ENCODE measurements at regions not wholly inside any gene's neighbourhood (a gene's known extent, or its start where the extent isn't known, plus 50 kb on each side); places are given as distances from the start of the nearest gene placed in this dataset.

GRCh38 chr3:67200618-67201017 is 202.5 kb downstream of the KBTBD8 start:
- Histone ChIP-seq H3K4me1 (no peaks in the 10 kb centered on the region), H3K36me3 (no peaks in the 10 kb centered on the region), H3K9me3 (no peaks in the 10 kb centered on the region), H3K4me3 (no peak overlapping the region), H3K27me3 (no peaks in the 10 kb centered on the region), H3K27ac (no peak overlapping the region)
- no peak for TF ChIP-seq POLR2A (IDR thresholded peaks at IDR 0.05)
- no peak for TF ChIP-seq CTCF (IDR thresholded peaks at IDR 0.05)
- DNase-seq = no peak
- intact Hi-C loops (cut with DNase I) = no loop called here

DNA sequence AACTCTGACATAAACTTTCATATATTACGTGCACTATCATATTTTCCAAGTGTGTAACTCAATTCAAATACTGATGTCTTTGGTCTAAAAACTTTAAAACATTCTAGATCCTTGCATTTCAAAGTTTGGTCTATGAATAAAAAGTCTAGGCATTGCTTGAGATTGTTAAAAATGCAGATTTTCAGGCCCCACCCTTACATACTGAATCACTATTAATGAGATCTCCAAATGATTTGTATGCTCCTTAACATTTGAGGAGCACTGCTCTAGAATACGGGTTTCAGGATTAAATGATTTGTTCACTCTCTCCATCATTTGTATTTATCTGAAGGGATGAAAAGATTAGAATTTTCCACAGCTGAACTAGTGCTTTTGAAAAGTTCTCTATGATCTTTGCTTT is 202.9 kb downstream of the KBTBD8 start:
- 64 to 74% methylated on average over 2 of the region's 2 CpGs for WGBS, 2 donors
- Histone ChIP-seq H3K27me3 (no peaks in the 10 kb centered on the region), H3K36me3 (no peaks in the 10 kb centered on the region), H3K4me3 (no peak overlapping the region), H3K27ac (no peak overlapping the region), H3K9me3 (no peaks in the 10 kb centered on the region), H3K4me1 (no peaks in the 10 kb centered on the region)
- DNase-seq = no peak
- TF ChIP-seq POLR2A (IDR thresholded peaks at IDR 0.05) = no peak
- intact Hi-C loops (cut with DNase I) = no loop called here

GRCh38 chr3:67202053-67202452 is 203.9 kb downstream of the KBTBD8 start:
- H3K27ac ChIP-seq = no peak overlapping the region
- TF ChIP-seq POLR2A (IDR thresholded peaks at IDR 0.05) = no peak
- TF ChIP-seq CTCF (IDR thresholded peaks at IDR 0.05) = no peak
- H3K4me3 ChIP-seq = no peak overlapping the region
- H3K36me3 ChIP-seq = no peaks in the 10 kb centered on the region
- DNase-seq = no peak
- H3K9me3 ChIP-seq = no peaks in the 10 kb centered on the region
- H3K27me3 ChIP-seq = no peaks in the 10 kb centered on the region
- 62 to 66% methylated on average over 3 of the region's 3 CpGs for WGBS, 2 donors
- no peaks in the 10 kb centered on the region for H3K4me1 ChIP-seq
- intact Hi-C loops (cut with DNase I) = no loop called here

DNA sequence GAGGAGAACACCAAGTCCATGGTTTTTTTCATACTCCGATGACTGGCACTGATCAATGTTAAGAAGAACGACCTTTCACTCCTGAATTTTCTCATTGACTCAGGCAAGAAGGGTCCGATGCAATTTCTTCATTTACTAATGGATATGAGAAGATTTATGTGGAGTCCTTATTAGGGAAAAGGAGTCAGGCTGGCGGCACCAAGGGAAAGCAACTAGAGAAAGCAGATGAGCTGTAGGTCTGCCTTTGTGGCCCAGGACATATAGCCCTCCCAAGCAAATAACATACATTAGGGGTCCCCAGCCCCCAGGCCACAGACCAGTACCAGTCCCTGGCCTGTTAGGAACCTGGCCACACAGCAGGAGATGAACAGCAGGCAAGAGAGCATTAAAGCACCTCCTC is 206.8 kb downstream of the KBTBD8 start:
- Histone ChIP-seq H3K9me3 (no peaks in the 10 kb centered on the region), H3K27ac (no peak overlapping the region), H3K27me3 (no peaks in the 10 kb centered on the region), H3K4me1 (no peaks in the 10 kb centered on the region), H3K36me3 (no peaks in the 10 kb centered on the region), H3K4me3 (no peak overlapping the region)
- no peak for DNase-seq
- TF ChIP-seq POLR2A (IDR thresholded peaks at IDR 0.05) = no peak
- no peak for TF ChIP-seq CTCF (IDR thresholded peaks at IDR 0.05)
- intact Hi-C loops (cut with DNase I) = no loop called here
- WGBS, 2 donors = 74 to 75% methylated on average over 4 of the region's 4 CpGs

GRCh38 chr3:67215690-67216089 is 217.6 kb downstream of the KBTBD8 start:
- no peaks in the 10 kb centered on the region for H3K9me3 ChIP-seq
- H3K4me1 ChIP-seq = no peaks in the 10 kb centered on the region
- intact Hi-C loops (cut with DNase I) = no loop called here
- no peak overlapping the region for H3K27ac ChIP-seq
- H3K4me3 ChIP-seq = no peak overlapping the region
- H3K27me3 ChIP-seq = no peaks in the 10 kb centered on the region
- H3K36me3 ChIP-seq = no peaks in the 10 kb centered on the region
- DNase-seq = no peak
- TF ChIP-seq POLR2A (IDR thresholded peaks at IDR 0.05) (no peak), CTCF (IDR thresholded peaks at IDR 0.05) (no peak)

DNA sequence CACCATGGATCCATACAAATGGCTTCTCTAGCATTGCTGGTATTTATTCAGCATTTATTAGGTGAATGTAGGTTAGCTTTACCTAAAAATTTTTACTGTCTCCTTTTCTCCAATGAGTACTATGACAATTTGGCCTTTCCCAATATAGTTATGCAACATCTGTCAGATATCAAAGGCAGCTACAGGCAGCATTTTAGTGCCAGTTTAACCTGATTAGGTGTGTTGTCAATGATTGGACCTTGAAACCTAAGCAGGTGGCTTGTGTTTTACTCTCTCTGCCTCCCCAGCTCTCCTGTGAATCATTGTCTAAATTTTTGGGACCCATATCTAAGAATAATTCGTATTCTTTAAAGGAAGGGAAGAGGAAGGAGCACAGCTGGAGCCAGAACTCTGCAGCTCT is 228.9 kb downstream of the KBTBD8 start:
- 0 to 29% methylated on average over 1 of the region's 1 CpG for WGBS, 2 donors
- TF ChIP-seq CTCF (IDR thresholded peaks at IDR 0.05) (no peak), POLR2A (IDR thresholded peaks at IDR 0.05) (no peak)

More for the DNA sequence above, 228.9 kb downstream of the KBTBD8 start:
- intact Hi-C loops (cut with DNase I) = no loop called here
- H3K36me3 ChIP-seq = no peaks in the 10 kb centered on the region
- no peaks in the 10 kb centered on the region for H3K27me3 ChIP-seq
- H3K9me3 ChIP-seq = no peaks in the 10 kb centered on the region
- H3K27ac ChIP-seq = no peak overlapping the region
- H3K4me3 ChIP-seq = no peak overlapping the region
- DNase-seq = no peak
- H3K4me1 ChIP-seq = no peaks in the 10 kb centered on the region
